WTC11 (cell line): ENCODE measurements at regions not wholly inside any gene's neighbourhood (a gene's known extent, or its start where the extent isn't known, plus 50 kb on each side); places are given as distances from the start of the nearest gene placed in this dataset.

ENCODE experiments used
- ATAC-seq: fragments of 200-7000 bp; cut with Tn5 transposase; 2 replicates; pipeline ENCODE4 v1.10.0; 2021; ENCODE audit warnings: mild to moderate bottlenecking, moderate library complexity
- CTCF ChIA-PET: fragments of 300-600 bp; sonication (Branson Sonifier 250); formaldehyde crosslinking; loops from one replicate; lab custom pipeline; 2021; ENCODE audit warnings: antibody characterized with exemption; lab: Charles Lee
- POLR2A ChIA-PET: fragments of 350-600 bp; sonication (Branson Sonifier 250); formaldehyde crosslinking; loops from one replicate; lab custom pipeline; 2021; ENCODE audit warnings: antibody characterized with exemption; lab: Charles Lee
- DNase-seq: peaks from one replicate; pipeline ENCODE4 v3.0.0; 2021; ENCODE audit warnings: low spot score
- H3K27ac Mint-ChIP-seq: 2 replicates; pipeline ENCODE4 v1.8.0; 2021; ENCODE audit warnings: mixed read lengths
- H3K27me3 Mint-ChIP-seq: 2 replicates; pipeline ENCODE4 v1.8.0; 2021; ENCODE audit warnings: low read depth, mild to moderate bottlenecking, moderate library complexity, mixed read lengths
- H3K36me3 Mint-ChIP-seq: 2 replicates; pipeline ENCODE4 v1.8.0; 2021; ENCODE audit warnings: mixed read lengths
- H3K4me1 Mint-ChIP-seq: 2 replicates; pipeline ENCODE4 v1.8.0; 2022; ENCODE audit warnings: mixed read lengths
- H3K4me3 Mint-ChIP-seq: 2 replicates; pipeline ENCODE4 v1.8.0; 2021; ENCODE audit warnings: mild to moderate bottlenecking, moderate library complexity, mixed read lengths
- H3K9me3 Mint-ChIP-seq: 2 replicates; pipeline ENCODE4 v1.8.0; 2021; ENCODE audit warnings: mixed read lengths
- CBFB ChIP-seq: sonication (generic); formaldehyde crosslinking; IDR thresholded peaks from 2 replicates; pipeline ENCODE4 v1.8.1; 2022; ENCODE audit warnings: mild to moderate bottlenecking, low read depth, missing genetic modification reagents
- CREB1 ChIP-seq: sonication (generic); formaldehyde crosslinking; IDR thresholded peaks from 2 replicates; pipeline ENCODE4 v1.8.0; 2023; ENCODE audit warnings: mild to moderate bottlenecking, missing genetic modification reagents
- ESRRA ChIP-seq: sonication (generic); formaldehyde crosslinking; IDR thresholded peaks from 2 replicates; pipeline ENCODE4 v1.8.1; 2022; ENCODE audit warnings: mild to moderate bottlenecking, missing genetic modification reagents, borderline replicate concordance
- FOXK1 ChIP-seq: sonication (generic); formaldehyde crosslinking; IDR thresholded peaks from 2 replicates; pipeline ENCODE4 v1.8.0; 2022; ENCODE audit warnings: mild to moderate bottlenecking, moderate library complexity, missing genetic modification reagents
- HMGA2 ChIP-seq: fragments of 250-450 bp; sonication (Bioruptor Pico); IDR thresholded peaks from 2 replicates; pipeline ENCODE4 v1.4.0; 2021; ENCODE audit warnings: mild to moderate bottlenecking, moderate library complexity
- JAZF1 ChIP-seq: fragments of 250-450 bp; sonication (Bioruptor Pico); IDR thresholded peaks from 2 replicates; pipeline ENCODE4 v1.9.0; 2021; ENCODE audit warnings: moderate library complexity, mild to moderate bottlenecking, inconsistent platforms
- NFATC4 ChIP-seq: fragments of 250-450 bp; sonication (Bioruptor Pico); IDR thresholded peaks from 2 replicates; pipeline ENCODE4 v1.9.0; 2021; ENCODE audit warnings: mild to moderate bottlenecking
- PRRX2 ChIP-seq: fragments of 250-450 bp; sonication (Bioruptor Pico); IDR thresholded peaks from 2 replicates; pipeline ENCODE4 v1.8.0; 2021; ENCODE audit warnings: mild to moderate bottlenecking
- RELA ChIP-seq: sonication (generic); formaldehyde crosslinking; IDR thresholded peaks from 2 replicates; pipeline ENCODE4 v1.8.1; 2022; ENCODE audit warnings: missing genetic modification reagents, mild to moderate bottlenecking, borderline replicate concordance
- SOX15 ChIP-seq: fragments of 250-450 bp; sonication (Bioruptor Pico); IDR thresholded peaks from 2 replicates; pipeline ENCODE4 v1.9.0; 2021; ENCODE audit warnings: mild to moderate bottlenecking
- SP1 ChIP-seq: sonication (generic); formaldehyde crosslinking; conservative IDR thresholded peaks from 2 replicates; pipeline ENCODE4 v1.8.1; 2022; ENCODE audit warnings: missing genetic modification reagents
- TEAD1 ChIP-seq: sonication (generic); formaldehyde crosslinking; IDR thresholded peaks from 2 replicates; pipeline ENCODE4 v1.8.0; 2022; ENCODE audit warnings: mild to moderate bottlenecking, missing genetic modification reagents
- ZNF121 ChIP-seq: sonication (generic); formaldehyde crosslinking; IDR thresholded peaks from 2 replicates; pipeline ENCODE4 v1.8.0; 2023; ENCODE audit warnings: missing genetic modification reagents
- ZNF232 ChIP-seq: sonication (generic); formaldehyde crosslinking; IDR thresholded peaks from 2 replicates; pipeline ENCODE4 v1.8.0; 2022; ENCODE audit warnings: mild to moderate bottlenecking, missing genetic modification reagents
- TF ChIP-seq, protein P1 (sequence below): sonication (generic); formaldehyde crosslinking; IDR thresholded peaks from 2 replicates; pipeline ENCODE4 v1.8.1; 2023; ENCODE audit warnings: mild to moderate bottlenecking, missing genetic modification reagents
- TF ChIP-seq, protein P2 (sequence below): sonication (generic); formaldehyde crosslinking; IDR thresholded peaks from 2 replicates; pipeline ENCODE4 v1.8.0; 2022; ENCODE audit warnings: mild to moderate bottlenecking, missing genetic modification reagents
- TF ChIP-seq, protein P3 (sequence below): sonication (generic); formaldehyde crosslinking; IDR thresholded peaks from 2 replicates; pipeline ENCODE4 v1.8.1; 2023; ENCODE audit warnings: mild to moderate bottlenecking, missing genetic modification reagents, moderate library complexity
- TF ChIP-seq, protein P4 (sequence below): sonication (generic); formaldehyde crosslinking; conservative IDR thresholded peaks from 2 replicates; pipeline ENCODE4 v1.8.1; 2023; ENCODE audit warnings: mild to moderate bottlenecking, low read depth, missing genetic modification reagents, moderate library complexity
- TF ChIP-seq, protein P5 (sequence below): sonication (generic); formaldehyde crosslinking; IDR thresholded peaks from 2 replicates; pipeline ENCODE4 v1.8.0; 2023; ENCODE audit warnings: mild to moderate bottlenecking, missing genetic modification reagents
- TF ChIP-seq, protein P6 (sequence below): sonication (generic); formaldehyde crosslinking; IDR thresholded peaks from 2 replicates; pipeline ENCODE4 v1.8.0; 2022; ENCODE audit warnings: missing genetic modification reagents
- TF ChIP-seq, protein P7 (sequence below): sonication (generic); formaldehyde crosslinking; IDR thresholded peaks from 2 replicates; pipeline ENCODE4 v1.8.1; 2022; ENCODE audit warnings: mild to moderate bottlenecking, moderate library complexity, missing genetic modification reagents
- TF ChIP-seq, protein P8 (sequence below): fragments of 250-450 bp; sonication (Bioruptor Pico); IDR thresholded peaks from 2 replicates; pipeline ENCODE4 v1.9.0; 2021; ENCODE audit warnings: mild to moderate bottlenecking

DNA sequence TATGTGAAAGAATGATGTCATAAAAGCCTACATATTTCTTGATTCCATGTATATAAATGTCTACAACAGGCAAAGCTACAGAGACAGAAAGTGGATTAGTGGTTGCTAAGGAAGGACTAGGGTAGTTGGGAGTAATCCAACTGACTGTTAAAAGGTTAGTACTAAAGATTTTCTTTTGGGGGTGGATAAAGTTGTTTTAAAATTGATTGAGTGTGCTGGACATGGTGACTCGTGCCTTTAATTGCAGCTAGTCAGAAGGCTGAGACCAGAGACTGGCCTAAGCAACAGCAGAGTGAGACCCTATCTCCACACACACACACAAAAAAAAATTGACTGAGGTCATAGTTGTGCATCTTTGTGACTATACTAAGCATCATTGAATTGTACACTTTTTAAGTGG, 234.3 kb downstream of the C12orf50 start:
- TF ChIP-seq, protein P1, sequence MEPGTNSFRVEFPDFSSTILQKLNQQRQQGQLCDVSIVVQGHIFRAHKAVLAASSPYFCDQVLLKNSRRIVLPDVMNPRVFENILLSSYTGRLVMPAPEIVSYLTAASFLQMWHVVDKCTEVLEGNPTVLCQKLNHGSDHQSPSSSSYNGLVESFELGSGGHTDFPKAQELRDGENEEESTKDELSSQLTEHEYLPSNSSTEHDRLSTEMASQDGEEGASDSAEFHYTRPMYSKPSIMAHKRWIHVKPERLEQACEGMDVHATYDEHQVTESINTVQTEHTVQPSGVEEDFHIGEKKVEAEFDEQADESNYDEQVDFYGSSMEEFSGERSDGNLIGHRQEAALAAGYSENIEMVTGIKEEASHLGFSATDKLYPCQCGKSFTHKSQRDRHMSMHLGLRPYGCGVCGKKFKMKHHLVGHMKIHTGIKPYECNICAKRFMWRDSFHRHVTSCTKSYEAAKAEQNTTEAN (CRISPR knock-in tag) = no peak
- TF ChIP-seq HMGA2 (no peak), FOXK1 (CRISPR knock-in tag) (no peak), NFATC4 (CRISPR knock-in tag) (no peak), CREB1 (no peak), ZNF121 (CRISPR knock-in tag) (no peak), SP1 (no peak), CBFB (CRISPR knock-in tag) (no peak), RELA (no peak), JAZF1 (CRISPR knock-in tag) (no peak), ZNF232 (CRISPR knock-in tag) (no peak), PRRX2 (no peak)
- TF ChIP-seq, protein P2, sequence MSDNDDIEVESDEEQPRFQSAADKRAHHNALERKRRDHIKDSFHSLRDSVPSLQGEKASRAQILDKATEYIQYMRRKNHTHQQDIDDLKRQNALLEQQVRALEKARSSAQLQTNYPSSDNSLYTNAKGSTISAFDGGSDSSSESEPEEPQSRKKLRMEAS (CRISPR knock-in tag) = no peak
- TF ChIP-seq, protein P3, sequence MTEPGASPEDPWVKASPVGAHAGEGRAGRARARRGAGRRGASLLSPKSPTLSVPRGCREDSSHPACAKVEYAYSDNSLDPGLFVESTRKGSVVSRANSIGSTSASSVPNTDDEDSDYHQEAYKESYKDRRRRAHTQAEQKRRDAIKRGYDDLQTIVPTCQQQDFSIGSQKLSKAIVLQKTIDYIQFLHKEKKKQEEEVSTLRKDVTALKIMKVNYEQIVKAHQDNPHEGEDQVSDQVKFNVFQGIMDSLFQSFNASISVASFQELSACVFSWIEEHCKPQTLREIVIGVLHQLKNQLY (CRISPR knock-in tag) = no peak
- TF ChIP-seq, protein P4, sequence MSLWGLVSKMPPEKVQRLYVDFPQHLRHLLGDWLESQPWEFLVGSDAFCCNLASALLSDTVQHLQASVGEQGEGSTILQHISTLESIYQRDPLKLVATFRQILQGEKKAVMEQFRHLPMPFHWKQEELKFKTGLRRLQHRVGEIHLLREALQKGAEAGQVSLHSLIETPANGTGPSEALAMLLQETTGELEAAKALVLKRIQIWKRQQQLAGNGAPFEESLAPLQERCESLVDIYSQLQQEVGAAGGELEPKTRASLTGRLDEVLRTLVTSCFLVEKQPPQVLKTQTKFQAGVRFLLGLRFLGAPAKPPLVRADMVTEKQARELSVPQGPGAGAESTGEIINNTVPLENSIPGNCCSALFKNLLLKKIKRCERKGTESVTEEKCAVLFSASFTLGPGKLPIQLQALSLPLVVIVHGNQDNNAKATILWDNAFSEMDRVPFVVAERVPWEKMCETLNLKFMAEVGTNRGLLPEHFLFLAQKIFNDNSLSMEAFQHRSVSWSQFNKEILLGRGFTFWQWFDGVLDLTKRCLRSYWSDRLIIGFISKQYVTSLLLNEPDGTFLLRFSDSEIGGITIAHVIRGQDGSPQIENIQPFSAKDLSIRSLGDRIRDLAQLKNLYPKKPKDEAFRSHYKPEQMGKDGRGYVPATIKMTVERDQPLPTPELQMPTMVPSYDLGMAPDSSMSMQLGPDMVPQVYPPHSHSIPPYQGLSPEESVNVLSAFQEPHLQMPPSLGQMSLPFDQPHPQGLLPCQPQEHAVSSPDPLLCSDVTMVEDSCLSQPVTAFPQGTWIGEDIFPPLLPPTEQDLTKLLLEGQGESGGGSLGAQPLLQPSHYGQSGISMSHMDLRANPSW (CRISPR knock-in tag) = no peak
- TF ChIP-seq, protein P5, sequence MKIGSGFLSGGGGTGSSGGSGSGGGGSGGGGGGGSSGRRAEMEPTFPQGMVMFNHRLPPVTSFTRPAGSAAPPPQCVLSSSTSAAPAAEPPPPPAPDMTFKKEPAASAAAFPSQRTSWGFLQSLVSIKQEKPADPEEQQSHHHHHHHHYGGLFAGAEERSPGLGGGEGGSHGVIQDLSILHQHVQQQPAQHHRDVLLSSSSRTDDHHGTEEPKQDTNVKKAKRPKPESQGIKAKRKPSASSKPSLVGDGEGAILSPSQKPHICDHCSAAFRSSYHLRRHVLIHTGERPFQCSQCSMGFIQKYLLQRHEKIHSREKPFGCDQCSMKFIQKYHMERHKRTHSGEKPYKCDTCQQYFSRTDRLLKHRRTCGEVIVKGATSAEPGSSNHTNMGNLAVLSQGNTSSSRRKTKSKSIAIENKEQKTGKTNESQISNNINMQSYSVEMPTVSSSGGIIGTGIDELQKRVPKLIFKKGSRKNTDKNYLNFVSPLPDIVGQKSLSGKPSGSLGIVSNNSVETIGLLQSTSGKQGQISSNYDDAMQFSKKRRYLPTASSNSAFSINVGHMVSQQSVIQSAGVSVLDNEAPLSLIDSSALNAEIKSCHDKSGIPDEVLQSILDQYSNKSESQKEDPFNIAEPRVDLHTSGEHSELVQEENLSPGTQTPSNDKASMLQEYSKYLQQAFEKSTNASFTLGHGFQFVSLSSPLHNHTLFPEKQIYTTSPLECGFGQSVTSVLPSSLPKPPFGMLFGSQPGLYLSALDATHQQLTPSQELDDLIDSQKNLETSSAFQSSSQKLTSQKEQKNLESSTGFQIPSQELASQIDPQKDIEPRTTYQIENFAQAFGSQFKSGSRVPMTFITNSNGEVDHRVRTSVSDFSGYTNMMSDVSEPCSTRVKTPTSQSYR (CRISPR knock-in tag) = no peak
- TF ChIP-seq, all 79 proteins: peak for 0
- POLR2A ChIA-PET = no interaction called here
- CTCF ChIA-PET = no interaction called here
- Mint-ChIP-seq H3K27me3 (no peaks in the 10 kb centered on the region), H3K27ac (no peak overlapping the region), H3K4me3 (no peak overlapping the region), H3K36me3 (no peaks in the 10 kb centered on the region), H3K4me1 (no peaks in the 10 kb centered on the region), H3K9me3 (no peaks in the 10 kb centered on the region)
- no peak for DNase-seq
- ATAC-seq = no peak

DNA sequence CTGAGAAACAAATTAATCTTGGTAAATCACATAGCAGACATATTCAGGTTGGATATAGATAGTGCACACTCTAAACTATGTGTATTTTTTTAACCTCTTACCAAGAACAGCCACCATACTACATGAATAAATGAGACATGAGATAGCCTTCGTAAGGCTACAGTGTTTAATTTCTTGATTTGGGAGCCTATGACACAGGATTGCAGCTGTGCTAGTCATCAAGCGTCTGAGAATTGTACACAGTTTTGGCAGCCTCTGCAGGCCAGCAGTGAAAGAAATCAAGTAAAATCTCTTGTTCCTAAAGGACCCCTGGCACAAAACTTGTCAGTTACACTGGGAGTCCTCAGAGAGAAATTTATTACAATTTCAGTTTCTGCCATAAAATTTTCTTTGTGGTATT, 236.1 kb downstream of the C12orf50 start:
- Mint-ChIP-seq H3K27ac (no peak overlapping the region), H3K36me3 (no peaks in the 10 kb centered on the region), H3K27me3 (no peaks in the 10 kb centered on the region), H3K9me3 (no peaks in the 10 kb centered on the region), H3K4me3 (no peak overlapping the region), H3K4me1 (no peaks in the 10 kb centered on the region)
- POLR2A ChIA-PET = no interaction called here
- no peak for TF ChIP-seq CBFB (CRISPR knock-in tag)
- TF ChIP-seq, protein P6, sequence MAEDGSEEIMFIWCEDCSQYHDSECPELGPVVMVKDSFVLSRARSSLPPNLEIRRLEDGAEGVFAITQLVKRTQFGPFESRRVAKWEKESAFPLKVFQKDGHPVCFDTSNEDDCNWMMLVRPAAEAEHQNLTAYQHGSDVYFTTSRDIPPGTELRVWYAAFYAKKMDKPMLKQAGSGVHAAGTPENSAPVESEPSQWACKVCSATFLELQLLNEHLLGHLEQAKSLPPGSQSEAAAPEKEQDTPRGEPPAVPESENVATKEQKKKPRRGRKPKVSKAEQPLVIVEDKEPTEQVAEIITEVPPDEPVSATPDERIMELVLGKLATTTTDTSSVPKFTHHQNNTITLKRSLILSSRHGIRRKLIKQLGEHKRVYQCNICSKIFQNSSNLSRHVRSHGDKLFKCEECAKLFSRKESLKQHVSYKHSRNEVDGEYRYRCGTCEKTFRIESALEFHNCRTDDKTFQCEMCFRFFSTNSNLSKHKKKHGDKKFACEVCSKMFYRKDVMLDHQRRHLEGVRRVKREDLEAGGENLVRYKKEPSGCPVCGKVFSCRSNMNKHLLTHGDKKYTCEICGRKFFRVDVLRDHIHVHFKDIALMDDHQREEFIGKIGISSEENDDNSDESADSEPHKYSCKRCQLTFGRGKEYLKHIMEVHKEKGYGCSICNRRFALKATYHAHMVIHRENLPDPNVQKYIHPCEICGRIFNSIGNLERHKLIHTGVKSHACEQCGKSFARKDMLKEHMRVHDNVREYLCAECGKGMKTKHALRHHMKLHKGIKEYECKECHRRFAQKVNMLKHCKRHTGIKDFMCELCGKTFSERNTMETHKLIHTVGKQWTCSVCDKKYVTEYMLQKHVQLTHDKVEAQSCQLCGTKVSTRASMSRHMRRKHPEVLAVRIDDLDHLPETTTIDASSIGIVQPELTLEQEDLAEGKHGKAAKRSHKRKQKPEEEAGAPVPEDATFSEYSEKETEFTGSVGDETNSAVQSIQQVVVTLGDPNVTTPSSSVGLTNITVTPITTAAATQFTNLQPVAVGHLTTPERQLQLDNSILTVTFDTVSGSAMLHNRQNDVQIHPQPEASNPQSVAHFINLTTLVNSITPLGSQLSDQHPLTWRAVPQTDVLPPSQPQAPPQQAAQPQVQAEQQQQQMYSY (CRISPR knock-in tag) = no peak
- no peak for TF ChIP-seq ZNF121 (CRISPR knock-in tag)
- TF ChIP-seq ESRRA (CRISPR knock-in tag) = no peak
- TF ChIP-seq, protein P7, sequence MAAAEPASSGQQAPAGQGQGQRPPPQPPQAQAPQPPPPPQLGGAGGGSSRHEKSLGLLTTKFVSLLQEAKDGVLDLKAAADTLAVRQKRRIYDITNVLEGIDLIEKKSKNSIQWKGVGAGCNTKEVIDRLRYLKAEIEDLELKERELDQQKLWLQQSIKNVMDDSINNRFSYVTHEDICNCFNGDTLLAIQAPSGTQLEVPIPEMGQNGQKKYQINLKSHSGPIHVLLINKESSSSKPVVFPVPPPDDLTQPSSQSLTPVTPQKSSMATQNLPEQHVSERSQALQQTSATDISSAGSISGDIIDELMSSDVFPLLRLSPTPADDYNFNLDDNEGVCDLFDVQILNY (CRISPR knock-in tag) = no peak
- no peak for TF ChIP-seq TEAD1 (CRISPR knock-in tag)
- TF ChIP-seq, protein P8, sequence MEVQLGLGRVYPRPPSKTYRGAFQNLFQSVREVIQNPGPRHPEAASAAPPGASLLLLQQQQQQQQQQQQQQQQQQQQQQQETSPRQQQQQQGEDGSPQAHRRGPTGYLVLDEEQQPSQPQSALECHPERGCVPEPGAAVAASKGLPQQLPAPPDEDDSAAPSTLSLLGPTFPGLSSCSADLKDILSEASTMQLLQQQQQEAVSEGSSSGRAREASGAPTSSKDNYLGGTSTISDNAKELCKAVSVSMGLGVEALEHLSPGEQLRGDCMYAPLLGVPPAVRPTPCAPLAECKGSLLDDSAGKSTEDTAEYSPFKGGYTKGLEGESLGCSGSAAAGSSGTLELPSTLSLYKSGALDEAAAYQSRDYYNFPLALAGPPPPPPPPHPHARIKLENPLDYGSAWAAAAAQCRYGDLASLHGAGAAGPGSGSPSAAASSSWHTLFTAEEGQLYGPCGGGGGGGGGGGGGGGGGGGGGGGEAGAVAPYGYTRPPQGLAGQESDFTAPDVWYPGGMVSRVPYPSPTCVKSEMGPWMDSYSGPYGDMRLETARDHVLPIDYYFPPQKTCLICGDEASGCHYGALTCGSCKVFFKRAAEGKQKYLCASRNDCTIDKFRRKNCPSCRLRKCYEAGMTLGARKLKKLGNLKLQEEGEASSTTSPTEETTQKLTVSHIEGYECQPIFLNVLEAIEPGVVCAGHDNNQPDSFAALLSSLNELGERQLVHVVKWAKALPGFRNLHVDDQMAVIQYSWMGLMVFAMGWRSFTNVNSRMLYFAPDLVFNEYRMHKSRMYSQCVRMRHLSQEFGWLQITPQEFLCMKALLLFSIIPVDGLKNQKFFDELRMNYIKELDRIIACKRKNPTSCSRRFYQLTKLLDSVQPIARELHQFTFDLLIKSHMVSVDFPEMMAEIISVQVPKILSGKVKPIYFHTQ (CRISPR knock-in tag) = no peak
- no peak for TF ChIP-seq SOX15 (CRISPR knock-in tag)
- ATAC-seq (no peak), DNase-seq (no peak)
- CTCF ChIA-PET = no interaction called here
